ENCODE measurements at regions not wholly inside any gene's neighbourhood (a gene's known extent, or its start where the extent isn't known, plus 50 kb on each side); places are given as distances from the start of the nearest gene placed in this dataset.
A peak's percentile ranks its signal among the peaks of the same experiment; 100 is the strongest.
"Not testable (repeated sequence)": the region's sequence is repeated elsewhere in the genome, so short reads cannot be mapped to it uniquely, and the experiment has no call there.

DNA sequence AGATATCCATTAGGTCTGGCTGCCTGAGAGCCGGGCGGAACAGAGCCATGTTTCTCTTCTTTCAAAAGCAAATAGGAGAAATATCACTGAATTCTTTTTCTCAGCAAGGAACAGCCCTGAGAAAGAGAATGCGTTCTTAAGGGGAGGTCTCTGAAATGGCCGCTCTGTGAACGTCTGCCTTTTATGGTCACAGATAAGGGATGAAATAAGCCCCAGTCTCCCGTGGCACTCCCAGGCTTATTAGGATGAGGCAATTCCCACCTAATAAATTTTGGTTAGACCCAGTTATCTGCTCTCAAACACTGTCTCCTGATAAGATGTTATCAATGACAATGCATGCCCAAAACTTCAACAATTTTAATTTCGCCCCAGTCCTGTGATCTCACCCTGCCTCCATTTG is 133.4 kb upstream of the KCNJ18 start:
- not testable (repeated sequence) for DNase-seq

DNA sequence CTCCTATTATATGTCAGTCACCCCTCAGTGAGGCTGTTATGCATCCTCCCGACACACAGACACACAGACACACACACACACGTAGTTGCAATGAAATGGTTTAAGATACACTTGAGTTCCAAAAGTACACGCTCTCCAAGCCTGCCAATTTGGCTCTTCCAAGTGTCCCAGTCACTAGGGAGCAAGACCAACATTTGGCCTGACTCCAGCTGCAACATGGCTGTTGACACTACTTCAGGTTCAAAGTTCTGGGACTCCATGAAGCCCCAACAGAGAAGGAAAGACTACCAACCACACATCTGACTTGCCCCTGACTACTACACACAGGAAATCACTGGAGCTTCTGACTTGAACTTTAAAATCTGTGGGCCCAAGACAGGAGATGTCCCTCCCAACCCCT is 128.1 kb upstream of the KCNJ18 start:
- no peak for DNase-seq

DNA sequence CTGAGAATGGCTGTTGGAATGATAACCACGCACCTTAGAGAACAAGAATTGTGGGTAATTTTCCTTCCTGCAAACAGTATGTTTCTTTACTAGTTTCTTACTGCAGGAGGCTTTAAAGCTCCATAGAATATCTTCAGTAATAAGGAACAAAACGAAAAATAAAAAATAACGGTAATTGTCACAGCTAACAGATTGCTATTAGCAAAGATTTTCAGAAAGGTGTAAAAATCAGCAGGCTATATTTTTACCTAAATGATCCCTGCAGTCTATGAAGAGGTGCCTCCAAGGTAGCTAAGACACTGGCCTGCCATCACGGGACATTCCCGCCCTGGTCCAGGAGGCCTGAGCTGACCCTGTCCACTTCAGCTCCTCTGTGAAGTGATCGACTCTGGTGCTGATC is 127.6 kb upstream of the KCNJ18 start:
- not testable (repeated sequence) for DNase-seq

DNA sequence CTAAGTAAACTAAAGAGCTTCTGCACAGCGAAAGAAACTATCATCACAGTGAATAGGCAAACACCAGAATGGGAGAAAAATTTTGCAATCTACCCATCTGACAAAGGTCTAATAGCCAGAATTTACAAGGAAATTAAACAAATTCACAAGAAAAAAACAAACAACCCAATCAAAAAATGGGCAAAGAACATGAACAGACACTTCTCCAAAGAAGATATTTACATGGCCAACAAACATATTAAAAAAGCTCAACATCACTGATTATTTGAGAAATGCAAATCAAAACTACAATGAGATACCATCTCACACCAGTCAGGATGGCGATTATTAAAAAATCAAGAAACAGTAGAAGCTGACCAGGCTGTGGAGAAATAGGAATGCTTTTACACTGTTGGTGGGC is 121.9 kb upstream of the KCNJ18 start:
- not testable (repeated sequence) for DNase-seq

DNA sequence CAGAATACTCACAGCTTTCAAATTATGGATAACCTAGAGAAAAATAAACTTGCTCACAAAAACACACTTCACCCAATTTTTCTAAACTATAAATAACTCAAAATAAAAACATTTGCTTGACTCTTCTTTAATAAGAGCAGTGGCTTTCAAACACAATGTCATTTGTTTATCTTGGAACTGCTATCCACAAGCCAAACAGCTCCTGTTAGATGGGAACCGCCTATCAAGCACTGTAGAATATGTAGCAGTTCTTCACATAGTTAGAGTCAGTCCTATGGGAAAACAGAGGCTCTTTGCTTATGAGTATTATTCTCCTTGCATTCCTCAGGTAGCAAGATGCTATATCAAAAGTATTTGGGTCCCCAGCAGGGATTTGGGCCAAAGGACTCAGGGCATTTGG is 120.2 kb upstream of the KCNJ18 start:
- not testable (repeated sequence) for DNase-seq

DNA sequence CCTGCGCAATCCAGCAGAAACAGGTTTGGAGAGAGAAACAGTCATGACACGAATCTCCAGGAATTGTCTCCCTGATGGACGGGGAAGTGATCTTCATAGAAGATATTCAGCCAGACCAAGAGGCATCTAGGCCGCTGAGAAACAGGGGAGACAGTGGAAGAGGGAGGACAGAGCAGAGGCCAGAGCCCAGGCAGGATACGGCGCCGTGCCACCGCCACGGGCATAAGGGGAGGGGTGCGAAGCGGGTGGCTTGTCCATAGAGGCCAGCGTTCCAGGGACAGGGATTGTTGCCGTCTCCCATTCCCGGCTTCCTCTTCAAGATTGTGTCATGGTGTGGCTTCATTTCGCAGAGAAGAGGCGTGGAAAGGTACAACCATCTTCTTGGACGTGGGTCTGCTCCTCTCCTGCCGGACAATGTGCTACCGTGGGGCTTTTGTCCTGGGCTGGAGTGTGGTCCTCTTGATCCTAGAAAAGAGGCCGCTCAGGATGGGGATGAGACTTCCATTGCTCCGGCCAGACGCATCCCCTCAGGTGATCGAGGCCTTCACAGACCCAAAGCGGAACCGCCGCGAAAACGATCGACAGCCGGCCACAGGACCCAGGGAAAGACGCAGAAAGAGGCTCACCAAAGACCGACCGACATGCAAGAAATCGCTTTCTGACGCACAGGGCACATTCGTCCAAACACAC is 118.9 kb upstream of the KCNJ18 start:
- not testable (repeated sequence) for DNase-seq

DNA sequence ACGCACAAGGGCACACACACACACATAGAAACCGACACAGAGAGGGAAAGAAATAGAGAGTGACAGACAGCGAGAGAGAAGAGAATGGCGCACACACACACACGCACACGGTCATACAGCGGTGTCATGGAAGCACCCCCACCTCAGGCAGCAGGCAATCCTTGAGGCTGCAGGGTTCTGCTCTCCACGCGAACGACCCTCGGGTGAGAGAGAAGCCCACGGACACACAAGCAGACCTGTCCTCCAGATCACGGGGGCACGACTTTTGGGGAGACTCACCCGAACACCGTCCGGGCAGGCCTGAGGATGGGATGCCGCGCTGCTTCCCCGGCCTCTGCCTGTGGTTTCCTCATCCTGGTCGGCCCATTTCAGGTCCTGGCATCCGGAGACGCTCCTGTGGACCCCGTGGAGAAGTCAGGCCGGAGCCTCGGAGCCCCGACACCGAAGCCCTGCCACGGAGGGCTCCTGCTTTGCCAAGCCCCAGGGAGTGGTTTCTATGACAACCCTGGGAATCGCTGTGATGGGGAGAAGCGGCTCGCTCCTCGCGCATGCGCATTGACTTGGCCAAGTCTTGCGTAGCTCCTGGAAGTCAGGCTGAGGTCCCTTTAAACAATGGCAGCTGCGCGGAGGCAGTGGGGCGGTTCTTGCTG is 118.2 kb upstream of the KCNJ18 start:
- peak; percentile 2 for DNase-seq

DNA sequence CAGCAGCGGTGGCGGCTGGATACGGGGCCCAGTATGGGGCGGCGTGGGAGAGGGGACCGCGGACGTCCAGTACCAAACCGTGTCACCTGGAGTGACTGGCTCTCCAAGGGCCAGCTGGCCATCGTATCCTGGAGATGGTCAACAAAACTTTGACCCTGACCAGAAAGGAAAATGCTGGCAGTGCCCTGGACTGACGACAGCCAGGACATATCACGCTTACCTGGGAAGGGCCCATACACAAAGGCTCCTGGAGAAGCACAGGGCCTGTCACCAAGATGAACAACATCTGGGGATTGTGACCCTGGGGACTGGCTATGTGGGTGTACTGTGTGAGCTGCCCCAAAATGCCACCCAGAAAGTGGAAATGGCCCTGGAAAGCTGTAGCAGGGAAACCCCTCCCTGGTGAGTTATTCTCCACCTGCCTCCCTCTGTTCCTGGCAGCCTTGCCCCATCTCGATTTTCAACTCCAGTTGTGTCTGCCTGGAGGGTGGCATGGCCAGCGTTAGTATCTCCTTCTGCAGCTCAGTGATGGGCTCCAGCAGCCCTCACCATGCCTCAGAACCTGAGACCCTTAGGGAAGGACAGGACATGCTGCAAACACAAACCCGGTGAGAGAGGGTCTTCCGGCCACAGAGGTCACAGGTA is 117.6 kb upstream of the KCNJ18 start:
- DNase-seq, result not testable (repeated sequence)

DNA sequence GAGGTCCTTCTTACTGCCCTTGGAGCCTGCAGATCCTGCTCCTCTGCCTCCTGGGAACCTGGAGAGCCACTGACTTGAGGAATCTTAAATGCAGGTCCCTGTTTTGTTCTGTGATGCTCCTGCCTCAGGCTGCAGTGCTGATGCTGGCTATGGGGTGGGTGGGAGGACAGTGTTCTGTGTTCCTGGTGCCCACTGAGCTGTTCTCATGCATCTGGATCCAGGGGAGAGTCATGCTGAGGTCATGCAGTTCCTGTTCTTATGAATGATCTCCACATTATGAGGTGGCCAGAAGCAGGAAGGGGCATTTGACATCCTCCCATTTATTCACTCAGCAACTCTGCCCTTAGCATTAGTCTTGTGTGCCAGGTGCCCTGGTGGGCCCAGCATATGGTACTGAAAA is 113.5 kb upstream of the KCNJ18 start:
- DNase-seq, result not testable (repeated sequence)

DNA sequence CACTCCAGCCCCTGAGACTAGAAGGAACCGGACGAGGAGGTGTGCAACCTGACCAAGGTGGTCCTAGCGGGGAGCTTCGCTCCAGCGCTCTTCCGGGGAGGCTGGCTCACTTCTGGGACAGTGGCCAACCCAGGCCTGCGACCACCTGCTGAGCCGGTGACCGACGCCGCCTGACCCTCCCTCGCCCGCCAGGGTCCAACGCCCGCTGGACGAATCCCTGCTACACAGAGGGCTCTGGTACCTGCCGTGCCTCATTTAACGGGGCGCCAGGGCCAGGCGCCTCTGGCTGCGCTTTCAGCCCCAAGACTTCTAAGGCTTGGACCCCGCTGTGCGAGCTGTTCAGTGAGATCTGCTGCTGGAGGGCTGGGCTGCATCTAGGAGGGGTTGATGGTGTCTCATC is 99.5 kb upstream of the KCNJ18 start:
- DNase-seq, result no peak

DNA sequence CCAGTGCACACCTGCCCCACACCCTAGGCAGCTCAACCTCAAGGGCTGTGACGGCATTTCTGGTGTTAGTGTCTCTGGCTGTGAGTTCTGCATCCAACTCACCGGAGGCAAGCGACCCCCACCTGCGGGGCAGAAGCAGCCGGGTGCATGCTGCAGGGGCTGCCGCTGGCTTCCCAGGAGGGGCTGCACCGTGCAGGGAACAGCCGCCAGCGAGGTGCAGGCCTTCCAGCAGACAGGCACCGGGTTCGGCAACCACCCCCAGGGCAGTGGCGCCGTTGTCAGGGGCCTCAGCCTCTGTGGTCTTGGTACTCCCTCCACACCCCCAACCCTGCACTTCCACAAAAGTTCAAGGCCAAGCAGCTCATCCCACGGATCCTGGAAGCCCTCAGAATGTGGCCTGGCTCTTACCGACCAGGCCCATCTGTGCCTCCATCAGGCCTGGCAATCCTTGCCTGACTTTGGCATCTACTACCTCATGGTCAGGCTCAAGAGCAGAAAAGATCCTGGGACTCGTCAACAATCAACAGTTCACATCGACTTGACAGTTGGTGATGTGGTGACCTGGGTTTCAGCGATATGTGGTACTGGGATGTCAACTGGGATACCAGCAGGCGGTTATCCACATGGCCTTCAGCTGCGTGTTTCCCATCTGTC is 98.7 kb upstream of the KCNJ18 start:
- DNase-seq, result not testable (repeated sequence)

DNA sequence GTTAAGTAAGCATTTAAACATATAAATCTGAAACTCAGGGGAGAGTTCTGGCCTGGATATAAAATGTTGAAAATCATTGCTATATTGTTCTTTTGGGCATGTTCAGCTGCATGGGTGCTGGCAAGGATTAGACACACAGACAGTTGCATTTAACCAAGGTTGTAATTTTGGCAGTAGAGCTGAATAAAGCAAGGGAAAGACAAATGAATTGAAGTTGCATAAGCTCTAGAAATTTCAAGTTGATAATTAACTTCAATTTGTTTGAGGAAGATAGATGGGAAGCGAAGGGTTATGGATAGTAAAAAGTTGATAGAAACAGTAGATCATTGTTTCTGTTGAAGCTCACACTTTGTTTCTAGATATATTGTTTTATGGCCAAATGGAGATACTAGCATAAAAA is 97.2 kb upstream of the KCNJ18 start:
- DNase-seq, result no peak

DNA sequence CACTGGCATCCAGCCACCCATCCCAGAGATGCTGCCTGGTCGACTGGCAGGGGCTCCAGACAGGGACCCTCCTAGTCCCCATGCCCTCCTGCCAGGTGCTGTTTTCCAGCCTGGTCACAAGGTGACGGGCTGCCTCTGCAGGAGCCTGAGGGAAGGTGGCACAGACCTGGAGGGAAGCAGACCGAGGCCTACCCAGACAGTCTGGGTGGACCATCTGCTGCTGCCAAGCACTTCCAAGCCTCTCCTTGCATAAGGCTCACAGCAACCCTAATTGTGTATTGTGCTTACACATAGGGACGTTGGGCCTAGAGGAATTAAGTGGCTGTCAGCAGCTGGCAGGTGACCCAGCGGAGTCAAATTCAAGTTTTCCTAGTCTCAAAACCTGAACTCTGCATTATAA is 90.1 kb upstream of the KCNJ18 start:
- no peak for DNase-seq

DNA sequence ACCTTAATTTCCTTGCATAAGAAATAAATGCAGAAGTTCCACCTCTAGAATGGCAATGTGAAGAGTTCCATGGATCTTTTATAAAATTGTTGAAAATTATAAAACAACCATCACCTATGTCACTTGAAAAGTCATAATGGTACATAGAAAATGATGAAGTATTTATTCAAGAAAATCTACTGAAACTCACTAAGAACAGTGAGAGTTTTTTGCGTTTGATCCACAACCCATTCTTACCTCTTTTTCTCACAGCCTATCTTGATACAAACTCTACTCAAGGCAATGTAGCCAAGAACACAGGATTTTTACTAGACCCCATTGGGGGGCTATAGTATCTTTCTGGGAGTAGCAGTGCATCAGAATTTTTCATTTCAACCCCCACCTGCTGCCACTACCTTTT is 89.0 kb upstream of the KCNJ18 start:
- DNase-seq, result not testable (repeated sequence)

DNA sequence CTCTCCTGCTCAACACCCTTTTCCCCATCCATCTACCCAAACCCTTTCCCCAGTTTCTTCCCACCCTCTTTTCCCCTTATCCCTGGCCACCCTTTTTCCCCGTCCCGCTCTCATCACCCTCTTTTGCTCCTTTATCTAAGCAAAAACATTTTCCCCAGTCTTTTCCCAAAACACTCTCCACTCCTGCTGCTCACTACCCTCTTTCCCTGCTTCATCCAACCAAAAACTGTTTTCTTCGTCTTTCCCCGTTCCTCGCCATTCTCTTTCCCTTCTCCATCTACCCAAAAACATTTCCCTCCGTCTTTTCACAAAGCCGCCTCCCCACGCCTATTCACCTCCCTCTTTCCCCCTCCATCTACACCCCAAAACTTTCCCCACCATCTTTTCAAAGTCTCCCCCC is 80.9 kb upstream of the KCNJ18 start:
- not testable (repeated sequence) for DNase-seq

DNA sequence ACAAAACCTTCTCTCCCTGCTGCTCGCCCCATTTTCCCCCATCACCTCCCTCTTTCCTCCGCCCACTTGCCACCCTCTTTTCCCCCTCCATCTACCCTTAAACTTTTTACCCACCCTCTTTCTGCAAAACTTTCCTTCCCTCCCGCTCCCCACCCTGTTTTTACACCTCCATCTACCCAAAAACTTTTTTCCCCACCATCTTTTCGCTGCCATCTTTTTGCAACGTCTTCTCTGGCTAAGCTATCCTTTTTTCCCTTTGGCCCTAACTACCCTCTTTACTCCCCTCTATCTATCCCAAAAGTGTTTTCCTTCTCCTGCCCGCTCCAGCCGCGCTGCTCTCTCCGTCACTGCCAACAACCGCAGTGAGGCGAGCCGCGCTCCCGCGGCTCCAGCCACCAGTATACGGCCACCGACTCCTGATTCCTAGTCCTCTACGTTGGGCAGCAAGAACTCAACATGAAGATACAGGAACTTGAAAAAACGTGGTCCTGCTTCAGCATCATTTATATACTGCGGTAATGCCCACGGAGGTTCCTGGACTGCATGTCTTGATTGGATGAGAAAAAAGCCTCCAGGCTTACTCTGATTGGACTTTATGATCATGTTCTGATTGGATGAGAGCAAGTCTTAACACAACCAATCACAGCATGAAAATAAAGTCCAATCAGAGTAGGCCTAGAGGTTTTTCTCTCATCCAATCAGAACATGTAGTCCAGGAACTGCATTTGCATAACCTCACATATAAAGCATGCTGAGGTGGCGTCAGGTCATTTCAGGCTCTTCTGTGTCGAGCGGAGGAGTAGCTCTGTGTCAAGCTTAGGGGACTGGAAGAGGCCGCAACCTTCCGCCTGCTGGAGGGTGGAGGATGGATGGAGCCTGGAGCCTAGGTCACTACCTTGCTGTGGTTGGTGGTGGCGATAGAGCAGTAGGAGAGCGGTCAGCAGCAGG is 79.9 kb upstream of the KCNJ18 start:
- not testable (repeated sequence) for DNase-seq

DNA sequence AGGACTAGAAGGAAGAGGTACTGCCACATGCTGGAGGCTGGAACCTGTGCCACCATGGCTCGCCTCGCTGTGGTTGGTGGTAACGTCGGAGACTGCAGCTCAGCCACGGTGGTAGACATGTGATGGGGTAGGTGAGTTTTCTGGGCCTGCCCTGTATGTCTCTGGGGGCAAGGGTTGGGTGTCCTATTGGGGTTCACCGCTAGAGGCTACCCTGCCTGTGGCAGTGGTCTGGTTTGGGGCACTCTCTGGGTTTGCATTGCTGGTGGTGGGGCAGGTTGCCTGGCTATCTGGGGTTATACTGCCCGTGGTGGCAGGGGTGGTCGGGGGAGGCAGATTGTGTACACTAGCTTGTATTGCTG is 79.3 kb upstream of the KCNJ18 start:
- no peak for DNase-seq

DNA sequence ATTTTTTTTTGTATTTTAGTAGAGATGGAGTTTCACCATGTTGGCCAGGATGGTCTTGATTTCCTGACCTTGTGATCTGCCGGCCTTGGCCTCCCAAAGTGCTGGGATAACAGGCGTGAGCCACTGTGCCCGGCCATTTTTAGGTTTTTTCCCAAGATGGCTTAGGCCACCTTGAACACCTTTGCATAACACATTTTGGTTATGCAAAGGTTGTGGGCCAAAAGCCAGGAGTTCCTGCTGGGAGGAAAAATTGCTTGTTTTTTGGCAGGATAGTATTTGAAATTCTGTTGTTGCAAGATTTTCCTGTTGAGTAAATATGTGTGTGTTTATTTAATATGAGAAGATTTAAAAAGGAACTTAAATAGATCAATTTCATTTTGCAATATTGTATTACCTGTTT is 65.3 kb upstream of the KCNJ18 start:
- DNase-seq, result not testable (repeated sequence)

All from NCI-H446 treated with DMSO at 0.1 percent for 48 hours (cell line).